ENCODE measurements at regions not wholly inside any gene's neighbourhood (a gene's known extent, or its start where the extent isn't known, plus 50 kb on each side); places are given as distances from the start of the nearest gene placed in this dataset.

GRCh38 chr2:240217431-240218301 lies 77.2 kb upstream of the OTOS start:
- no peak; the same call in 1 of the 2 replicates for ATAC-seq
- no peak overlapping the region for H3K4me2 ChIP-seq (ENCODE audit: low read length)
- no peaks in the 10 kb centered on the region for H3K79me2 ChIP-seq (ENCODE audit: low read length)
- H3K27me3 ChIP-seq (ENCODE audit: low read length), result peaks cover 7% of the 10 kb centered on the region
- no peak for DNase-seq
- intact Hi-C loops (cut with micrococcal nuclease), result no loop called here
- no peak overlapping the region for H3K27ac ChIP-seq (ENCODE audit: low read length)
- H3K4me1 ChIP-seq (ENCODE audit: insufficient read depth, low read length), result no peaks in the 10 kb centered on the region
- H3K9ac ChIP-seq (ENCODE audit: low read length), result no peak overlapping the region
- no peaks in the 10 kb centered on the region for H3K9me2 ChIP-seq (replicated peaks; ENCODE audit: low read length)
- no peak for TF ChIP-seq EZH2 (IDR thresholded peaks at IDR 0.05; ENCODE audit: low read length, unreplicated experiment)
- no peak for TF ChIP-seq EZH2phosphoT487 (IDR thresholded peaks at IDR 0.05; ENCODE audit: borderline replicate concordance, low read length)
- TF ChIP-seq CTCF (conservative IDR thresholded peaks at IDR 0.05; ENCODE audit: low read depth, low read length), result no peak
- no TSS peak for BruUV-seq (replicated peaks)
- POLR2A ChIA-PET (ENCODE audit: unreplicated experiment), result no interaction called here
- H3F3A ChIP-seq (ENCODE audit: low read length, unreplicated experiment), result no peaks in the 10 kb centered on the region
- H3K9me3 ChIP-seq (ENCODE audit: low read length), result no peaks in the 10 kb centered on the region
- no peaks in the 10 kb centered on the region for H3K36me3 ChIP-seq (ENCODE audit: low read depth, low read length)
- no peaks in the 10 kb centered on the region for H4K20me1 ChIP-seq (ENCODE audit: low read length)
- no peak overlapping the region for H3K4me3 ChIP-seq (ENCODE audit: low read length)
- CTCF ChIA-PET, result no interaction called here
- no peak overlapping the region for H2AFZ ChIP-seq (ENCODE audit: low read length)

GRCh38 chr2:240219208-240219890 lies 78.9 kb upstream of the OTOS start:
- no peaks in the 10 kb centered on the region for H3F3A ChIP-seq (ENCODE audit: low read length, unreplicated experiment)
- no peak overlapping the region for H3K4me2 ChIP-seq (ENCODE audit: low read length)
- H3K4me1 ChIP-seq (ENCODE audit: insufficient read depth, low read length), result no peaks in the 10 kb centered on the region
- no peaks in the 10 kb centered on the region for H3K79me2 ChIP-seq (ENCODE audit: low read length)
- ChIA-PET POLR2A (ENCODE audit: unreplicated experiment) (no interaction called here), CTCF (no interaction called here)
- H3K36me3 ChIP-seq (ENCODE audit: low read depth, low read length), result no peaks in the 10 kb centered on the region
- no peaks in the 10 kb centered on the region for H3K9me2 ChIP-seq (replicated peaks; ENCODE audit: low read length)
- intact Hi-C loops (cut with micrococcal nuclease), result no loop called here
- H3K27ac ChIP-seq (ENCODE audit: low read length), result no peak overlapping the region
- peaks cover 23% of the 10 kb centered on the region for H3K27me3 ChIP-seq (ENCODE audit: low read length)
- H4K20me1 ChIP-seq (ENCODE audit: low read length), result no peaks in the 10 kb centered on the region
- H3K9me3 ChIP-seq (ENCODE audit: low read length), result no peaks in the 10 kb centered on the region
- H2AFZ ChIP-seq (ENCODE audit: low read length), result no peak overlapping the region
- TF ChIP-seq EZH2phosphoT487 (IDR thresholded peaks at IDR 0.05; ENCODE audit: borderline replicate concordance, low read length), result no peak
- TF ChIP-seq CTCF (conservative IDR thresholded peaks at IDR 0.05; ENCODE audit: low read depth, low read length), result no peak
- no peak for TF ChIP-seq EZH2 (IDR thresholded peaks at IDR 0.05; ENCODE audit: low read length, unreplicated experiment)
- ATAC-seq, result no peak
- BruUV-seq (replicated peaks), result no TSS peak
- no peak overlapping the region for H3K4me3 ChIP-seq (ENCODE audit: low read length)
- no peak for DNase-seq
- H3K9ac ChIP-seq (ENCODE audit: low read length), result no peak overlapping the region

- no peaks in the 10 kb centered on the region for H3K79me2 ChIP-seq (ENCODE audit: low read length)
- TF ChIP-seq EZH2phosphoT487 (IDR thresholded peaks at IDR 0.05; ENCODE audit: borderline replicate concordance, low read length), result no peak
- no peak for TF ChIP-seq CTCF (conservative IDR thresholded peaks at IDR 0.05; ENCODE audit: low read depth, low read length)
- TF ChIP-seq EZH2 (IDR thresholded peaks at IDR 0.05; ENCODE audit: low read length, unreplicated experiment), result no peak
- ChIA-PET POLR2A (ENCODE audit: unreplicated experiment) (no interaction called here), CTCF (no interaction called here)
- H4K20me1 ChIP-seq (ENCODE audit: low read length), result no peaks in the 10 kb centered on the region
- no peaks in the 10 kb centered on the region for H3F3A ChIP-seq (ENCODE audit: low read length, unreplicated experiment)
- no peaks in the 10 kb centered on the region for H3K4me1 ChIP-seq (ENCODE audit: insufficient read depth, low read length)
- H3K27ac ChIP-seq (ENCODE audit: low read length), result no peak overlapping the region
- no peak overlapping the region for H2AFZ ChIP-seq (ENCODE audit: low read length)
- no peaks in the 10 kb centered on the region for H3K9me3 ChIP-seq (ENCODE audit: low read length)
- DNase-seq (peak; percentile 29), ATAC-seq (no peak)
- no peaks in the 10 kb centered on the region for H3K9me2 ChIP-seq (replicated peaks; ENCODE audit: low read length)
- intact Hi-C loops (cut with micrococcal nuclease), result no loop called here
- H3K4me3 ChIP-seq (ENCODE audit: low read length), result no peak overlapping the region
- no peaks in the 10 kb centered on the region for H3K36me3 ChIP-seq (ENCODE audit: low read depth, low read length)
- peaks cover 32% of the 10 kb centered on the region for H3K27me3 ChIP-seq (ENCODE audit: low read length)
- no peak overlapping the region for H3K9ac ChIP-seq (ENCODE audit: low read length)
- H3K4me2 ChIP-seq (ENCODE audit: low read length), result no peak overlapping the region
- no TSS peak for BruUV-seq (replicated peaks)
Measured at GRCh38 chr2:240220371-240220770, 79.9 kb upstream of the OTOS start.
